Adrenal gland (tissue), 9 donors: ENCODE measurements at regions not wholly inside any gene's neighbourhood (a gene's known extent, or its start where the extent isn't known, plus 50 kb on each side); places are given as distances from the start of the nearest gene placed in this dataset.

Experiments used
- DNase-seq, 7 donors: peaks; one replicate each; pipeline ENCODE4 v3.0.0-alpha.2; 2019 to 2020
- H3K27ac ChIP-seq, 5 donors: fragments of 200-600 bp; sonication (generic) in 4 of 5; 1 replicate in 3 of 5; 2 replicates in 2 of 5; pipeline versions ENCODE4 v1.5.1 to v1.8.0; 2016 to 2020; ENCODE audit warnings: mild to moderate bottlenecking in 1 of 5
- H3K27me3 ChIP-seq: fragments of 200-600 bp; 2 replicates; pipeline ENCODE4 v1.8.0; 2021
- H3K36me3 ChIP-seq, 2 donors: fragments of 200-600 bp; replicated peaks in 1 of 2; 1 replicate in 1 of 2; 2 replicates in 1 of 2; pipeline versions ENCODE4 v1.5.1 to v1.8.0; 2018 to 2022
- H3K4me1 ChIP-seq, 2 donors: fragments of 200-600 bp; replicated peaks in 1 of 2; 1 replicate in 1 of 2; 2 replicates in 1 of 2; pipeline versions ENCODE4 v1.5.1 to v1.8.0; 2018 to 2021
- H3K4me3 ChIP-seq, 4 donors: fragments of 200-600 bp; sonication (generic) in 3 of 4; one replicate each; pipeline ENCODE4 v1.5.1; 2016 to 2018
- H3K9me3 ChIP-seq, 3 donors: fragments of 200-600 bp; sonication (generic) in 1 of 3; replicated peaks in 1 of 3; 1 replicate in 2 of 3; 2 replicates in 1 of 3; pipeline versions ENCODE4 v1.5.1 to v1.8.0; 2016 to 2021
- CTCF ChIP-seq, 6 experiments: fragments of 450-650 bp in 4 of 6; fragments of 200-600 bp in 2 of 6; sonication (generic) in 1 of 6; IDR thresholded peaks; 1 replicate in 5 of 6; 2 replicates in 1 of 6; pipeline versions ENCODE4 v1.5.1 to v1.8.0; 2016 to 2021; ENCODE audit warnings: antibody characterized with exemption in 6 of 6, mild to moderate bottlenecking in 2 of 6, moderate library complexity in 1 of 6
- POLR2A ChIP-seq, 2 donors: fragments of 450-650 bp; IDR thresholded peaks; one replicate each; pipeline ENCODE4 v1.6.1; 2017; ENCODE audit warnings: antibody characterized with exemption in 2 of 2, mild to moderate bottlenecking in 2 of 2, moderate library complexity in 1 of 2
- WGBS, 4 donors: extraction: QIAGEN DNeasy Blood & Tissue Kit in 2 of 4; methylation state at CpG; one replicate each; pipeline versions ENCODE4 v1.1.5 to v1.1.7; 2013 to 2017; 5-methylcytosine and 5-hydroxymethylcytosine counted together
- intact Hi-C, 2 donors: fragments of 100-400 bp; cut with DNase I; formaldehyde crosslinking; loops; one replicate each; pipeline versions ENCODE4 v1.14.1 to v1.15.0; 2022 to 2023
- donor health status: healthy with polysubstance abuse.
- donor health status: Bipolar disorder and iron deficiency.
- donor health status: DM: yes; HTN: yes; CAD: no.
- donor health status: DM: no; HTN: no; CAD: no.
- donor health status: DM: no; HTN: no; CAD: no.

- TF ChIP-seq POLR2A (IDR thresholded peaks at IDR 0.05) (no peak), CTCF (IDR thresholded peaks at IDR 0.05) (no peak)
- intact Hi-C loops, result no loop called here
- Histone ChIP-seq H3K4me3 (no peak overlapping the region), H3K4me1 (no peaks in the 10 kb centered on the region), H3K27ac (no peak overlapping the region), H3K27me3 (no peaks in the 10 kb centered on the region), H3K36me3 (no peaks in the 10 kb centered on the region), H3K9me3 (no peaks in the 10 kb centered on the region)
- 60 to 71% (median 65%) methylated on average over 2 of the region's 2 CpGs for WGBS, 4 donors
- DNase-seq, result no peak
Measured at GRCh38 chr11:92811341-92811740, 158.1 kb upstream of the MTNR1B start.

GRCh38 chr11:92812841-92813240, 156.6 kb upstream of the MTNR1B start:
- WGBS, 4 donors, result 64 to 73% (median 68%) methylated on average over 5 of the region's 5 CpGs
- Histone ChIP-seq H3K36me3 (no peaks in the 10 kb centered on the region), H3K27ac (no peak overlapping the region), H3K4me1 (no peaks in the 10 kb centered on the region), H3K9me3 (no peaks in the 10 kb centered on the region), H3K4me3 (no peak overlapping the region), H3K27me3 (no peaks in the 10 kb centered on the region)
- TF ChIP-seq CTCF (IDR thresholded peaks at IDR 0.05), result no peak
- TF ChIP-seq POLR2A (IDR thresholded peaks at IDR 0.05), result no peak
- intact Hi-C loops, result no loop called here
- no peak for DNase-seq

GRCh38 chr11:92819830-92820229, 149.6 kb upstream of the MTNR1B start:
- TF ChIP-seq CTCF (IDR thresholded peaks at IDR 0.05) (no peak), POLR2A (IDR thresholded peaks at IDR 0.05) (no peak)

DNA sequence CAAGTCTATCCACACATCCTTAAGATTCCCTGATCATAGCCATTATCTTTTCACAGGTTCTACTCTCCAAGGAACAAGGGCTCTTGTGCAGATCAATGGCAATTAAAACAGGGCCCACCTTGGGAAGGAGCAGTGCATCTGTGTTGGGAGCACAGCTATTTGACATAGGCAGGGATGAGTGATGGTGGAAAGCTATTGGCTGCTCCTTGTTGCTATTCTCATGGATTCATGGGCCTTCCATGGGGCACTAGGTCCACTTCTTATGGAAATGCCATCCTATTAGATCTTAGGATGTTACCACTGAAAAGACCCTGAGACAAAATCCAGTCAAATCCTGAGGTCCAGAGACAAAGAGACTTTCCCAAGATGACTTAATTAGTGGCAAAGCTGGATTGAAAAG, 148.6 kb upstream of the MTNR1B start:
- intact Hi-C loops, result no loop called here
- H3K4me3 ChIP-seq, result no peak overlapping the region
- no peaks in the 10 kb centered on the region for H3K36me3 ChIP-seq
- no peaks in the 10 kb centered on the region for H3K9me3 ChIP-seq
- no peaks in the 10 kb centered on the region for H3K27me3 ChIP-seq
- H3K4me1 ChIP-seq, result no peaks in the 10 kb centered on the region
- TF ChIP-seq CTCF (IDR thresholded peaks at IDR 0.05), result no peak
- no peak for TF ChIP-seq POLR2A (IDR thresholded peaks at IDR 0.05)
- no peak for DNase-seq
- H3K27ac ChIP-seq, result no peak overlapping the region

More at GRCh38 chr11:92819830-92820229, 149.6 kb upstream of the MTNR1B start:
- DNase-seq, result no peak
- no peaks in the 10 kb centered on the region for H3K4me1 ChIP-seq
- H3K4me3 ChIP-seq, result no peak overlapping the region
- no peaks in the 10 kb centered on the region for H3K27me3 ChIP-seq
- H3K27ac ChIP-seq, result no peak overlapping the region
- 61 to 80% (median 67%) methylated on average over 2 of the region's 2 CpGs for WGBS, 4 donors
- H3K36me3 ChIP-seq, result no peaks in the 10 kb centered on the region
- intact Hi-C loops, result no loop called here
- H3K9me3 ChIP-seq, result no peaks in the 10 kb centered on the region
